Mucosa of descending colon (tissue), 3 donors: ENCODE measurements at regions not wholly inside any gene's neighbourhood (a gene's known extent, or its start where the extent isn't known, plus 50 kb on each side); places are given as distances from the start of the nearest gene placed in this dataset.

ENCODE experiments used
- ATAC-seq: fragments of 200-7000 bp; cut with Tn5 transposase; one replicate; pipeline ENCODE4 v1.9.1; 2020; ENCODE audit warnings: mild to moderate bottlenecking, moderate library complexity
- DNase-seq, 3 donors: peaks; one replicate each; pipeline ENCODE4 v3.0.0-alpha.2; 2020
- H3K36me3 ChIP-seq: fragments of 200-600 bp; one replicate; pipeline ENCODE4 v1.8.0; 2021; ENCODE audit warnings: low read depth, mild to moderate bottlenecking
- H3K4me1 ChIP-seq: fragments of 200-600 bp; one replicate; pipeline ENCODE4 v1.8.0; 2021; ENCODE audit warnings: low read depth, mild to moderate bottlenecking
- H3K4me3 ChIP-seq: fragments of 200-600 bp; one replicate; pipeline ENCODE4 v1.8.0; 2021; ENCODE audit warnings: mild to moderate bottlenecking
- H3K9me3 ChIP-seq: fragments of 200-600 bp; one replicate; pipeline ENCODE4 v1.8.0; 2021; ENCODE audit warnings: mild to moderate bottlenecking
- CTCF ChIP-seq: fragments of 200-600 bp; IDR thresholded peaks from one replicate; pipeline ENCODE4 v1.8.0; 2022; ENCODE audit warnings: antibody characterized with exemption, mild to moderate bottlenecking
- intact Hi-C, 2 donors: fragments of 100-400 bp; cut with DNase I in 1 of 2; cut with micrococcal nuclease in 1 of 2; formaldehyde crosslinking; loops; one replicate each; pipeline versions ENCODE4 v1.11.0 to v1.11.1; 2022; cut with DNase I, micrococcal nuclease
- donor health status: DM: no; HTN: no; CAD: no; lungs with moderate emphysema.
- donor health status: DM: no; HTN: no; CAD: no.
- donor health status: DM: no; HTN: yes; CAD: no.

GRCh38 chr11:13110929-13111812 lies 102.1 kb downstream of the RASSF10 start:
- Histone ChIP-seq H3K36me3 (no peaks in the 10 kb centered on the region), H3K4me1 (no peaks in the 10 kb centered on the region), H3K4me3 (no peak overlapping the region), H3K9me3 (no peaks in the 10 kb centered on the region)
- no peak for TF ChIP-seq CTCF
- intact Hi-C loops = no loop called here
- DNase-seq (no peak), ATAC-seq (no peak)

GRCh38 chr11:13111813-13112130 lies 102.7 kb downstream of the RASSF10 start:
- ATAC-seq (no peak), DNase-seq (no peak)
- H3K36me3 ChIP-seq = no peaks in the 10 kb centered on the region
- H3K9me3 ChIP-seq = no peaks in the 10 kb centered on the region
- intact Hi-C loops = no loop called here
- no peak for TF ChIP-seq CTCF
- H3K4me1 ChIP-seq = no peaks in the 10 kb centered on the region
- no peak overlapping the region for H3K4me3 ChIP-seq

- DNase-seq (peak in 1 of 3 donors; percentile 25), ATAC-seq (peak; percentile 83)
- no peak for TF ChIP-seq CTCF
- Histone ChIP-seq H3K4me3 (no peak overlapping the region), H3K36me3 (no peaks in the 10 kb centered on the region), H3K4me1 (no peaks in the 10 kb centered on the region), H3K9me3 (no peaks in the 10 kb centered on the region)
- intact Hi-C loops = no loop called here
Measured at GRCh38 chr11:13114566-13115379, 105.7 kb downstream of the RASSF10 start.

- DNase-seq = no peak
- no peak for TF ChIP-seq CTCF
- intact Hi-C loops = no loop called here
- no peaks in the 10 kb centered on the region for H3K9me3 ChIP-seq
- no peak overlapping the region for H3K4me3 ChIP-seq
- H3K36me3 ChIP-seq = no peaks in the 10 kb centered on the region
- ATAC-seq = no peak
- H3K4me1 ChIP-seq = no peaks in the 10 kb centered on the region
Measured at GRCh38 chr11:13115380-13115675, 106.2 kb downstream of the RASSF10 start.

DNA sequence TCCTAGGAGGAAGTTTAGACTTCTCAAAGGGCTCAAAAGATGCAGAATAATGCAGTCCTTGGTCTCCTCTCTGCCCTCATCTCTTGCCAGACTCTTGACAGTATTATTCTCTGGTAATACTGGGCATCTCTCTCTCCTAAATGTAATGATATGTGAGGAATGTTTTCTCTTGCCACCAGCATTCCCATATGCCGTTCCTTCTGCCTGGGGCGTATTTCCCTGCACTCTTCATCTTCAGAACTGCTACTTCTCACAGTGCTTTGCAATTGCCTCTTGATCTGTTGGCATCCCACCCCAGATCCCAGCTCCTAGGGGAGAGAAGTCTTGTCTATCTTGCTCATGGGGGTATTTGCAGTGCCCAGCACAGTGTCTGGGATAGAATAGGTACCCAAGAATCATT lies 107.4 kb downstream of the RASSF10 start:
- Histone ChIP-seq H3K4me3 (no peak overlapping the region), H3K9me3 (no peaks in the 10 kb centered on the region), H3K36me3 (no peaks in the 10 kb centered on the region), H3K4me1 (no peaks in the 10 kb centered on the region)
- no peak for TF ChIP-seq CTCF
- no peak for ATAC-seq
- intact Hi-C loops = no loop called here
- no peak for DNase-seq
